HUES48 (cell line): ENCODE measurements at regions not wholly inside any gene's neighbourhood (a gene's known extent, or its start where the extent isn't known, plus 50 kb on each side); places are given as distances from the start of the nearest gene placed in this dataset.
"Not testable (repeated sequence)": the region's sequence is repeated elsewhere in the genome, so short reads cannot be mapped to it uniquely, and the experiment has no call there.

Experiments
- H3K27ac ChIP-seq: one replicate; pipeline ENCODE4 v1.7.0; 2013; ENCODE audit warnings: low read depth, low read length, inconsistent platforms
- H3K27me3 ChIP-seq: 2 replicates; pipeline ENCODE4 v1.6.1; 2013; ENCODE audit warnings: mild to moderate bottlenecking, low read length; ENCODE audit not compliant: control insufficient read depth, insufficient read depth
- H3K36me3 ChIP-seq: 2 replicates; pipeline ENCODE4 v1.6.1; 2013; ENCODE audit warnings: low read length; ENCODE audit not compliant: control insufficient read depth, insufficient read depth
- H3K4me1 ChIP-seq: 2 replicates; pipeline ENCODE4 v1.6.1; 2013; ENCODE audit warnings: mild to moderate bottlenecking, low read length; ENCODE audit not compliant: control insufficient read depth, insufficient read depth
- H3K4me3 ChIP-seq: 2 replicates; pipeline ENCODE4 v1.5.1; 2013; ENCODE audit warnings: mild to moderate bottlenecking, low read depth, low read length
- H3K9ac ChIP-seq: 2 replicates; pipeline ENCODE4 v1.6.1; 2013; ENCODE audit warnings: mild to moderate bottlenecking, low read depth, low read length, moderate library complexity
- H3K9me3 ChIP-seq: 2 replicates; pipeline ENCODE4 v1.6.1; 2013; ENCODE audit warnings: low read length; ENCODE audit not compliant: control insufficient read depth, insufficient read depth

DNA sequence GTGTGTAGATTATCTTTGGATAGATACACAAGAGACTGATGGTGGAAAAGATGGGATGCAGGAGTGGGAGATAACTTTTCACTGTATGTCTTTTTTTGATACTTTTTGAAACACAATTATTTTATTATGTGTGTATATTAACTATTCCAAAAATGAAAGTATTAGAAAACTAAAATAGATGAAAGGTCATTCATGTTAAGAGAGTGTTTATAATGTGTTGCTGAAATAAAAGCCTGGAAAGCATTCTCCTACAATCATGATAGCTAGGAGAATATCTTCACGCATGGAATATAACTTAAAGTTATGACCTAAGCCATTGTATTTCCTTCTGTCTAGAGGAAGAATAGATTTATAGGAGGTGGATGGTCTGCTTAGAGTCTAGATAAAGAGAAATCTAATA, 154.8 kb upstream of the MAST4 start:
- H3K27me3 ChIP-seq, result no peaks in the 10 kb centered on the region
- H3K9ac ChIP-seq, result no peak overlapping the region
- no peaks in the 10 kb centered on the region for H3K4me1 ChIP-seq
- no peak overlapping the region for H3K4me3 ChIP-seq
- no peaks in the 10 kb centered on the region for H3K36me3 ChIP-seq
- 0 out of 2 replicates have a peak, but pooled peaks cover 3% of the 10 kb centered on the region for H3K9me3 ChIP-seq
- H3K27ac ChIP-seq, result no peak overlapping the region

DNA sequence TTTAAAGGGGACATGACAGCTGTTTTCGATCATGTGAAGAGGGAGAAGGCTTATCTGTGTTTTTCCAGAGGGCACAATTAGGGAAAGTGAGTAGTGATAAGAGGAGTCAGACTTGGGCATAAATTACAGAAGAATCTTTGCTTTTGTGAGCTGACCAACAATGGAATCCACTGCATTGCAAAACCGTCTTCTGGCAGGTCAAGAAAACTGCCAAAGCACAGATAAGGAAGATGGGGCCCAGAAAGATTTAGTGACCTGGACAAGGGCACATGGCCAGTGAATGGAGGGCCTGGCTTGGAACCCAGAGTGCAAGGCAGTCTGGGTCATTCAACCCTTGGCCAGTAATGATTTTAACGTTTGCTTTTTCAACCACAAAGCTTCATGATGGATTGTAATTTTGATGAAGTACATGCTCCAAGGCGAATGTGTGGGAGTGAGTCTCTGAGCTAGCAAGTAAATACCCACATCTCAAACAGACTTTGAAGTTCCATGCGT, 153.2 kb upstream of the MAST4 start:
- Histone ChIP-seq H3K4me3 (no peak overlapping the region), H3K4me1 (no peaks in the 10 kb centered on the region), H3K9ac (no peak overlapping the region), H3K27ac (no peak overlapping the region), H3K27me3 (no peaks in the 10 kb centered on the region), H3K36me3 (no peaks in the 10 kb centered on the region), H3K9me3 (0 out of 2 replicates have a peak, but pooled peaks cover 3% of the 10 kb centered on the region)

GRCh38 chr5:66443462-66444130, 152.6 kb upstream of the MAST4 start:
- Histone ChIP-seq H3K4me3 (no peak overlapping the region), H3K4me1 (no peaks in the 10 kb centered on the region)

GRCh38 chr5:66448070-66448469, 148.1 kb upstream of the MAST4 start:
- peaks cover 30% of the 10 kb centered on the region for H3K9me3 ChIP-seq
- not testable (repeated sequence) for H3K4me3 ChIP-seq, H3K27me3 ChIP-seq, H3K4me1 ChIP-seq, H3K27ac ChIP-seq, H3K36me3 ChIP-seq, H3K9ac ChIP-seq

More at GRCh38 chr5:66443462-66444130, 152.6 kb upstream of the MAST4 start:
- Histone ChIP-seq H3K9me3 (0 out of 2 replicates have a peak, but pooled peaks cover 3% of the 10 kb centered on the region), H3K27me3 (no peaks in the 10 kb centered on the region), H3K27ac (no peak overlapping the region), H3K9ac (no peak overlapping the region), H3K36me3 (no peaks in the 10 kb centered on the region)

GRCh38 chr5:66450237-66450636, 146.0 kb upstream of the MAST4 start:
- H3K27ac ChIP-seq, result no peak overlapping the region

DNA sequence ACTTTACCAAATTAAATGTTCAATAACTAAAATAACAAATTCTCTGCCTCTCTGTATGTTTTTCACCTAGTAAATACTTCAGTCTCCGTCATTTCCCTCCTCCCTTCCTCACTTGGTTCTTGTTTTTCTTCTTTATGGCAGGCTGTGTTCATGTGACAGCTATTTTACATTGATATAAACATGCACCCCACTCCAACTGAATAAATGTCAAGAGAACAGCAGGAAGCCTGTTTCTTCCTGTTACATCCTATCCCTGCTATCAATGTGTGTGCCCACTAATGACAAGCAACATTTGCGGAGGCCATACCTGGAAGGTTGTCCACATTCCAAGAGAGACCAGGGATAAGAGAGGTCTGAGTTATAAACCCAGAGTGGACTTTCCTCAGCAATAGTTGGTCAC, 145.2 kb upstream of the MAST4 start:
- Histone ChIP-seq H3K4me3 (no peak overlapping the region), H3K9me3 (peaks cover 27% of the 10 kb centered on the region), H3K27ac (no peak overlapping the region), H3K36me3 (no peaks in the 10 kb centered on the region), H3K27me3 (no peaks in the 10 kb centered on the region), H3K4me1 (no peaks in the 10 kb centered on the region), H3K9ac (no peak overlapping the region)

More at GRCh38 chr5:66450237-66450636, 146.0 kb upstream of the MAST4 start:
- H3K36me3 ChIP-seq, result no peaks in the 10 kb centered on the region
- H3K9ac ChIP-seq, result no peak overlapping the region
- no peaks in the 10 kb centered on the region for H3K27me3 ChIP-seq
- no peaks in the 10 kb centered on the region for H3K4me1 ChIP-seq
- peaks cover 27% of the 10 kb centered on the region for H3K9me3 ChIP-seq
- no peak overlapping the region for H3K4me3 ChIP-seq

- Histone ChIP-seq H3K9ac (no peak overlapping the region), H3K4me1 (no peaks in the 10 kb centered on the region), H3K9me3 (peaks cover 27% of the 10 kb centered on the region), H3K4me3 (no peak overlapping the region), H3K27ac (peak overlapping the region; percentile 62), H3K27me3 (no peaks in the 10 kb centered on the region), H3K36me3 (no peaks in the 10 kb centered on the region)
These were observed 144.1 kb upstream of the MAST4 start for GRCh38 chr5:66452109-66452508.

DNA sequence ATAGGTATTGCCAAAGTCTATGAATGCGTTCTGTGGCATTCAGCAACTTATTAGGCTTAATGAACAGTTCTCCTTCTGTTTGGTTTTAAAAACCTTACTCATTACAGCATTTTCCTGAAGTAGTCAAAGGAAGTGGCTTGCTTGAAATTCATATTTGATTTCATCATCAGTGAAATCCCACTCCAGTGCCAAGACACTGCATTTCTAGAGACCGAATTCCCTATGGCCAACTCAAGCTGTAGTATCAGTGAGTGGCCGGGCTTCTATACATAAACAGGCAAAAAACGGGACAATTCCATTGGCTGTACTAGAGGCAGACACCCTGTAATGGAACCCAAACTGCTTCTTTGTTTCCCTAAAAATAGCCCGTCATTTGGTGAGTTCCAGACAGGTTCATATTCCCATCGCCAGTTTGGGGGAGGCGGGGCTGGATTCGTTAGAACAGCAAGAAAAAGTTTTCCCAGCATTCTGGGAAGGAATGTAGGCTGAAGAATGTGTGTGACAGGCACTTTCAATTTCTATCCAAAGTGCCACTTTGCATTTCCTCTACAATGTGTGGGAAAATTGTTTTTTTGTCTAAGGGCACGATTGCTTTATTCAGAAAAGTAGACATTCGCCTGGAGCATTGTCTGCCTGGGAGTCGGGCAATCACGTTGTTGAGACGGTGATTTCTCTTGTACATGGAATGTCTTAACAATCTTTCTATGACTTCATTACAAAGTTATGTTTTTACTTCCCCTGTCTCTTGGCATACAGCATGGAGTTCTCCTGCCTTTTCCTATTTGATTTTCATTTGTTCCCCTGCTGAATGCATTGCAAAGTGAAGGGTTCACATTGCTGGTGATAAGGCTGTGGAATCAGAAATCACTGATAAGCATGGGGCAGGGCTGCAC, 141.8 kb upstream of the MAST4 start:
- Histone ChIP-seq H3K27me3 (no peaks in the 10 kb centered on the region), H3K36me3 (no peaks in the 10 kb centered on the region), H3K4me1 (no peaks in the 10 kb centered on the region), H3K9me3 (peaks cover 29% of the 10 kb centered on the region), H3K27ac (no peak overlapping the region), H3K4me3 (no peak overlapping the region), H3K9ac (no peak overlapping the region)

GRCh38 chr5:66459728-66460127, 136.5 kb upstream of the MAST4 start:
- no peaks in the 10 kb centered on the region for H3K4me1 ChIP-seq
- H3K27ac ChIP-seq, result no peak overlapping the region
- peaks cover 10% of the 10 kb centered on the region for H3K9me3 ChIP-seq
- H3K4me3 ChIP-seq, result no peak overlapping the region
- no peak overlapping the region for H3K9ac ChIP-seq
- no peaks in the 10 kb centered on the region for H3K36me3 ChIP-seq
- H3K27me3 ChIP-seq, result no peaks in the 10 kb centered on the region

DNA sequence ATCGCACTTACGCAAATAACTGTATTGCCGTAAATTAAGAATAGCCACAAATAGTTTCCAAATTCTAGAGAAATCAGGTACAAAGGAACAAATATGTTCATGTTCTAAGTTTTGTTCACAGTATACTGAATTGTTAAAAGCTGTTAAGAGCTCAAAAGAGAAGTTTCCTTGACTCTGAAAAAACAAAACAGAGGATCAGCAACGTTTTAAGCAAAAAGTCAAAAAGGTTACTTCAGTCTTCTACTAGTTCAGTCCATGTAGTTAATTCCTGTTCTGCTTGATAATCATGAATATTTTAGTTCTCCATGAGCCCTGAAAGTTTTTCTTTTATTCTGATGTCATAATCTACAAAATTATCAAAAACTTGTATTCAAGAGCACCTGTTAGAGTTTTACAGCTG, 128.6 kb upstream of the MAST4 start:
- Histone ChIP-seq H3K4me3 (no peak overlapping the region), H3K9ac (no peak overlapping the region), H3K4me1 (no peaks in the 10 kb centered on the region), H3K36me3 (no peaks in the 10 kb centered on the region), H3K27me3 (no peaks in the 10 kb centered on the region), H3K27ac (no peak overlapping the region), H3K9me3 (peaks cover 70% of the 10 kb centered on the region)

DNA sequence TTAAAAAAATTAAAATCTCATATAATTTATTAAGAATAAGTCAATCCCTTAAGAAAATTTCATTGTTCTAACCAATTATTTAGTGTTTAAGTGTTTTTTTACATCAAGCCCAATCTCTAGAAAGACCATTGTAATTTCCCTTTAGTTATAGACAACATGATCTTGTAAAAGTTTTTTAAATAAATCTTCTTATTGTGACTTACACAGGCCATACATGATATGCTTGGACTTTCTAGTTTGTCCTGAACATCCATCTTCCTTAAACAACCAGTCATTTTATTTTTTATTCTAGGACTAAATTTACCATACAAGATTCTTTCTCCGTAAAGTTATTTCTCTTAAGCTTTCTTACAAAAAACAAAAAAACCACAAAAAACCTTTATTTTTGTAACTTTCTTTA, 126.5 kb upstream of the MAST4 start:
- H3K9me3 ChIP-seq, result peaks cover 64% of the 10 kb centered on the region
- no peaks in the 10 kb centered on the region for H3K4me1 ChIP-seq

More for the DNA sequence above, 126.5 kb upstream of the MAST4 start:
- Histone ChIP-seq H3K4me3 (no peak overlapping the region), H3K27me3 (no peaks in the 10 kb centered on the region), H3K27ac (no peak overlapping the region), H3K9ac (no peak overlapping the region), H3K36me3 (no peaks in the 10 kb centered on the region)
